WI38 (cell line): ENCODE measurements at regions not wholly inside any gene's neighbourhood (a gene's known extent, or its start where the extent isn't known, plus 50 kb on each side); places are given as distances from the start of the nearest gene placed in this dataset.
"Not testable (repeated sequence)": the region's sequence is repeated elsewhere in the genome, so short reads cannot be mapped to it uniquely, and the experiment has no call there.

Source experiments
- H3K4me3 ChIP-seq: 2 replicates; pipeline ENCODE4 v1.5.1; 2011; ENCODE audit warnings: low read depth, mild to moderate bottlenecking, control low read depth, low read length
- TF ChIP-seq, protein P1 (sequence below): IDR thresholded peaks from 2 replicates; pipeline ENCODE4 v1.5.1; 2012; ENCODE audit warnings: low read depth, mild to moderate bottlenecking, control low read depth, low read length

GRCh38 chr2:180790891-180791290, 189.5 kb upstream of the UBE2E3 start:
- TF ChIP-seq, protein P1, sequence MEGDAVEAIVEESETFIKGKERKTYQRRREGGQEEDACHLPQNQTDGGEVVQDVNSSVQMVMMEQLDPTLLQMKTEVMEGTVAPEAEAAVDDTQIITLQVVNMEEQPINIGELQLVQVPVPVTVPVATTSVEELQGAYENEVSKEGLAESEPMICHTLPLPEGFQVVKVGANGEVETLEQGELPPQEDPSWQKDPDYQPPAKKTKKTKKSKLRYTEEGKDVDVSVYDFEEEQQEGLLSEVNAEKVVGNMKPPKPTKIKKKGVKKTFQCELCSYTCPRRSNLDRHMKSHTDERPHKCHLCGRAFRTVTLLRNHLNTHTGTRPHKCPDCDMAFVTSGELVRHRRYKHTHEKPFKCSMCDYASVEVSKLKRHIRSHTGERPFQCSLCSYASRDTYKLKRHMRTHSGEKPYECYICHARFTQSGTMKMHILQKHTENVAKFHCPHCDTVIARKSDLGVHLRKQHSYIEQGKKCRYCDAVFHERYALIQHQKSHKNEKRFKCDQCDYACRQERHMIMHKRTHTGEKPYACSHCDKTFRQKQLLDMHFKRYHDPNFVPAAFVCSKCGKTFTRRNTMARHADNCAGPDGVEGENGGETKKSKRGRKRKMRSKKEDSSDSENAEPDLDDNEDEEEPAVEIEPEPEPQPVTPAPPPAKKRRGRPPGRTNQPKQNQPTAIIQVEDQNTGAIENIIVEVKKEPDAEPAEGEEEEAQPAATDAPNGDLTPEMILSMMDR, result no peak
- no peak overlapping the region for H3K4me3 ChIP-seq

DNA sequence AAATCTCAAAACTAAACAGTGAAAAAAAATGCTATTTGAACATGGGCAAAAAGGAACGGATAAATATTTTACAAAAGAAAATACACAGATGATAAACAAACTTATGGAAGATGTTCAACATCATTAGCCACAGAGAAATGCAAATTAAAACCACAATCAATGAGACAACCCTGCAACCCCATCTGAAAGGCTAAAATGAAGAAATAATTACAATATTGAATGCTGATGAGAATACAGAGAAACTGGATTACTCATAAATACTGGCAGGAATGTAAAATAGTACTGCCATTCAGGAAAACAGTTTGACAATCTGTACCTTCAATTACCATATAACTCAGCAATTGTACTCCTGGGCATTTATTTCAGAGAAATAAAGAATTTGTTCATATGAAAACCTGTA, 193.1 kb upstream of the UBE2E3 start:
- no peak overlapping the region for H3K4me3 ChIP-seq
- TF ChIP-seq, protein P1, result no peak

- TF ChIP-seq, protein P1, result no peak
- no peak overlapping the region for H3K4me3 ChIP-seq
Measured at GRCh38 chr2:180781276-180781675, 199.1 kb upstream of the UBE2E3 start.

DNA sequence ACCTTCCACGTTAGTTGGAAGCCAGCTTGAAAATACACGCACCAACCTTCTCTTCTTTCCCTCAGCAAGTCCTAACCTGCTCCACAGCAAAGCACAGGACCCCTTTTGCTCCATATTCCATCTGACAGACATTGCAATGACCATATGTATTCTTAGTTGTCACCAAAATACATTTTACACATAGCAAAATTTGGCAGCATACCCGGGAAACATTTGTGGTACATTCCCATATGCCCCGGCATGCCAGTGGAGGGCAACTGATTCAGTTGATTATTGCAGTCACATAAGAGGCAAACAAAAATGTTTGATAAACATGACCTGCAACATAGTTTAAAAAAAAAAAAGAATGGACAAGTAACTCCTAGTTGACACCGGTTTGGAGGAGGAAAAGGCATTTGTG, 202.1 kb upstream of the UBE2E3 start:
- TF ChIP-seq, protein P1, result no peak
- no peak overlapping the region for H3K4me3 ChIP-seq

GRCh38 chr2:180776921-180777320, 203.5 kb upstream of the UBE2E3 start:
- TF ChIP-seq, protein P1, result no peak
- H3K4me3 ChIP-seq, result no peak overlapping the region

- TF ChIP-seq, protein P1, result no peak
- H3K4me3 ChIP-seq, result no peak overlapping the region
Measured at GRCh38 chr2:180775711-180776110, 204.7 kb upstream of the UBE2E3 start.

DNA sequence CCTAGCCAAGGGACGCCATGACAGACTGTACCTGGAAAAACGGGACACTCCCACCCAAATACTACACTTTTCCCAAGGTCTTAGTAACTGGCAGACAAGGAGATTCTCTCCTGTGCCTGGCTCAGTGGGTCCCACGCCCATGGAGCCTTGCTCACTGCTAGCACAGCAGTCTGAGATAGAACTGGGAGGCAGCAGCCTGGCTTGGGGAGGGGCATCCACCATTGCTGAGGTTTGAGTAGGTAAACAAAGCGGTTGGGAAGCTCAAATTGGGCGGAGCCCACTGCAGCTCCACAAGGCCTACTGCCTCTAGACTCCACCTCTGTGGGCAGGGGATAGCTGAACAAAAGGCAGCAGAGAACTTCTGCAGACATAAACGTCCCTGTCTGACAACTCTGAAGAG, 215.1 kb upstream of the UBE2E3 start:
- not testable (repeated sequence) for H3K4me3 ChIP-seq

DNA sequence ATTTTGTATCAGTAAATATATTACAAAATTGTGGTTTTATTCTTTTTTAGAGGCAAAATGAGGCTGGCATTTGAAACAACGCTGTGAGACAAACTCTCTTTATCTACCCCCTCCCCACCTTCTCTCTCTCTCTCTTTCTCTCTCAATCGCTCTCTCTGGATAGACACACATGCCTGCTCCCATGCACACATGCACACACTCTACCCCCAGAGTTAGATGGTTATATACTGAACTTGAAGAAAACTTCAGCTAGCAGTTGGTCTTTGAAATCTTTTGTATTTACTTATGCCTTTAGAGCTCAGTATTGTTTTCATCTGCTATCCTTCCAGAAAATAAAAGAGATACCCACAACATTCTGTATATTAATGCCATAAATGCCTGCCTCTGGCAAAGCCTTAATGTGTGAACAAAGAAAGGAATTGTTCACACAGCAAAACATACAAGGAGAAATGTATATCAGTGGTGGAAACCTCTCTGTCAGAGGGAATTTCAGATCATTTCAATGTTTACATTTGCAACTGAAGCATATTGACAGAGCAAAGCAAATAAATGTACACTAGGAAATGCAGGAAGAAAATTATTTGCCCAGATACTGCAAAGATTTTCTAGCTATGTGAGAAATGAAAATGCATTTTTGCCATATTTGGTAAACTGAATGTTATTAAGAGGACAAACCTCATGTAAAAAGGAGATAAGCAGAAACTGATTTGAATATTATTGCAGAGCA, 217.0 kb upstream of the UBE2E3 start:
- H3K4me3 ChIP-seq, result no peak overlapping the region
- TF ChIP-seq, protein P1, result no peak
